Endothelial cell of umbilical vein (primary cell): ENCODE measurements at regions not wholly inside any gene's neighbourhood (a gene's known extent, or its start where the extent isn't known, plus 50 kb on each side); places are given as distances from the start of the nearest gene placed in this dataset.

Source experiments
- BruUV-seq: library from RNA; stranded (reverse); fragments of 400-500 nt; replicated peaks from 2 replicates; lab custom pipeline; 2021; lab: Mats Ljungman, UMichigan
- CTCF ChIA-PET: fragments of 300-600, 350-600 bp; sonication (Branson Sonifier 250); formaldehyde crosslinking; loops from one replicate; lab custom pipeline; 2021; ENCODE audit warnings: antibody characterized with exemption, inconsistent platforms; lab: Charles Lee
- POLR2A ChIA-PET: fragments of 300-600, 350-600 bp; sonication (Branson Sonifier 250); formaldehyde crosslinking; loops from one replicate; lab custom pipeline; 2021; ENCODE audit warnings: antibody characterized with exemption, inconsistent platforms; lab: Charles Lee
- DNase-seq: peaks from one replicate; pipeline ENCODE4 v3.0.0-alpha.2; 2011; ENCODE audit warnings: low read depth, low spot score
- FAIRE-seq: peaks from 2 replicates; lab custom pipeline; 2011; peaks lifted over from hg19 to GRCh38; lab: Jason Lieb, UNC
- H2AFZ ChIP-seq: 2 replicates; pipeline ENCODE4 v1.6.0; 2012; ENCODE audit warnings: low read depth, low read length, control low read depth, inconsistent platforms
- H3K27ac ChIP-seq: 2 replicates; pipeline ENCODE4 v1.5.1; 2011; ENCODE audit warnings: low read depth, mild to moderate bottlenecking, control low read depth, low read length, moderate library complexity; ENCODE audit not compliant: insufficient read depth
- H3K27me3 ChIP-seq, 2 experiments: 2 replicates each; pipeline versions ENCODE4 v1.6.0 to v1.6.1; 2011; ENCODE audit warnings: low read length in 2 of 2, mixed read lengths in 1 of 2; ENCODE audit not compliant: control insufficient read depth in 2 of 2, insufficient read depth in 2 of 2
- H3K36me3 ChIP-seq, 2 experiments: 2 replicates in 1 of 2; 3 replicates in 1 of 2; pipeline ENCODE4 v1.5.1; 2011; ENCODE audit warnings: low read length in 2 of 2, mild to moderate bottlenecking in 1 of 2, moderate library complexity in 1 of 2; ENCODE audit not compliant: control insufficient read depth in 2 of 2, insufficient read depth in 2 of 2; ENCODE audit errors: extremely low read depth in 1 of 2
- H3K4me1 ChIP-seq: 3 replicates; pipeline ENCODE4 v1.5.1; 2011; ENCODE audit warnings: mild to moderate bottlenecking, low read length; ENCODE audit not compliant: control insufficient read depth, insufficient read depth; ENCODE audit errors: extremely low read depth
- H3K4me2 ChIP-seq: 2 replicates; pipeline ENCODE4 v1.6.1; 2011; ENCODE audit warnings: low read length, control low read depth, mixed read lengths; ENCODE audit not compliant: insufficient read depth
- H3K4me3 ChIP-seq, 3 experiments: fragments of 200-600 bp in 1 of 3; sonication (generic), shearing (Covaris generic) in 1 of 3; replicated peaks in 1 of 3; 2 replicates each; pipeline ENCODE4 v1.5.1; 2011 to 2016; ENCODE audit warnings: control low read depth in 3 of 3, low read length in 3 of 3, mild to moderate bottlenecking in 2 of 3, inconsistent platforms in 1 of 3, low read depth in 1 of 3, moderate library complexity in 1 of 3; ENCODE audit not compliant: insufficient read depth in 1 of 3
- H3K79me2 ChIP-seq: 2 replicates; pipeline ENCODE4 v1.6.0; 2012; ENCODE audit warnings: low read length, inconsistent platforms; ENCODE audit not compliant: control insufficient read depth, insufficient read depth
- H3K9ac ChIP-seq: replicated peaks from 2 replicates; pipeline ENCODE3; 2011; ENCODE audit warnings: low read length, control low read depth; ENCODE audit not compliant: insufficient read depth; ENCODE audit errors: extremely low read depth
- H3K9me1 ChIP-seq: replicated peaks from 3 replicates; pipeline ENCODE4 v1.6.0; 2011; ENCODE audit warnings: mild to moderate bottlenecking, low read length; ENCODE audit not compliant: control insufficient read depth, insufficient read depth; ENCODE audit errors: extremely low read depth
- H3K9me3 ChIP-seq: replicated peaks from 2 replicates; pipeline ENCODE4 v1.5.1; 2012; ENCODE audit warnings: low read length, inconsistent platforms; ENCODE audit not compliant: control insufficient read depth, insufficient read depth
- H4K20me1 ChIP-seq: replicated peaks from 2 replicates; pipeline ENCODE3; 2011; ENCODE audit warnings: mild to moderate bottlenecking, low read length; ENCODE audit not compliant: control insufficient read depth, insufficient read depth; ENCODE audit errors: extremely low read depth
- CTCF ChIP-seq, 2 donors: IDR thresholded peaks; 1 replicate in 1 of 2; 2 replicates in 1 of 2; pipeline ENCODE4 v1.5.1; 2011; ENCODE audit warnings: low read length in 2 of 2, mild to moderate bottlenecking in 2 of 2, moderate library complexity in 2 of 2, control low read depth in 1 of 2, inconsistent platforms in 1 of 2, low read depth in 1 of 2; ENCODE audit not compliant: insufficient read depth in 1 of 2; ENCODE audit errors: extremely low read depth in 1 of 2
- EZH2 ChIP-seq: IDR thresholded peaks from 2 replicates; pipeline ENCODE4 v1.6.1; 2012; ENCODE audit warnings: borderline replicate concordance, low read depth, mild to moderate bottlenecking, moderate library complexity, low read length, inconsistent platforms; ENCODE audit not compliant: severe bottlenecking
- FOS ChIP-seq: IDR thresholded peaks from 2 replicates; pipeline ENCODE4 v1.6.1; 2011; ENCODE audit warnings: mild to moderate bottlenecking, low read length, moderate library complexity, borderline replicate concordance; ENCODE audit not compliant: insufficient read depth
- GATA2 ChIP-seq: IDR thresholded peaks from 2 replicates; pipeline ENCODE4 v1.7.0; 2011; ENCODE audit warnings: low read depth, mild to moderate bottlenecking, moderate library complexity, mixed read lengths, low read length; ENCODE audit not compliant: insufficient read length, insufficient read depth
- JUN ChIP-seq: IDR thresholded peaks from 2 replicates; pipeline ENCODE4 v1.6.1; 2011; ENCODE audit warnings: borderline replicate concordance, low read depth; ENCODE audit not compliant: insufficient read length, insufficient read depth
- MYC ChIP-seq: IDR thresholded peaks from one replicate; pipeline ENCODE4 v1.6.1; 2011; ENCODE audit warnings: mild to moderate bottlenecking, low read depth, low read length
- POLR2A ChIP-seq: IDR thresholded peaks from 2 replicates; pipeline ENCODE4 v1.6.1; 2012; ENCODE audit warnings: low read depth, mild to moderate bottlenecking, control low read depth, low read length
- POLR2AphosphoS5 ChIP-seq: IDR thresholded peaks from 2 replicates; pipeline ENCODE4 v1.6.1; 2012; ENCODE audit warnings: low read depth, mild to moderate bottlenecking, control low read depth, low read length, moderate library complexity; ENCODE audit not compliant: insufficient read depth
- dilution Hi-C: fragments of 300-500 bp; cut with MboI; formaldehyde crosslinking; loops from one replicate; pipeline ENCODE4 v1.15.0; 2019; ENCODE audit warnings: low sequenced_read_pairs; ENCODE audit not compliant: extremely low pct_ligation_motif_present
- intact Hi-C: fragments of 100-400 bp; cut with micrococcal nuclease; formaldehyde crosslinking; loops from one replicate; pipeline ENCODE4 v1.10.0; 2022
- TF ChIP-seq, protein P1 (sequence below): IDR thresholded peaks from 2 replicates; pipeline ENCODE4 v1.6.1; 2011; ENCODE audit not compliant: insufficient read depth, insufficient read length

- Histone ChIP-seq H3K27me3 (no peaks in the 10 kb centered on the region), H4K20me1 (no peaks in the 10 kb centered on the region), H3K27ac (no peak overlapping the region), H3K9me3 (no peaks in the 10 kb centered on the region), H3K9me1 (no peaks in the 10 kb centered on the region), H3K9ac (no peak overlapping the region), H3K4me3 (no peak overlapping the region), H3K79me2 (no peaks in the 10 kb centered on the region), H3K4me1 (no peaks in the 10 kb centered on the region), H2AFZ (no peak overlapping the region), H3K36me3 (no peaks in the 10 kb centered on the region), H3K4me2 (no peak overlapping the region)
- FAIRE-seq = no peak
- dilution Hi-C loops (no loop called here), intact Hi-C loops (no loop called here)
- CTCF ChIA-PET = no interaction called here
- no peak for DNase-seq
- POLR2A ChIA-PET = no interaction called here
- no TSS peak for BruUV-seq
- TF ChIP-seq POLR2A = no peak
- no peak for TF ChIP-seq POLR2AphosphoS5
- no peak for TF ChIP-seq MYC
- TF ChIP-seq EZH2 = no peak
- TF ChIP-seq, protein P1, sequence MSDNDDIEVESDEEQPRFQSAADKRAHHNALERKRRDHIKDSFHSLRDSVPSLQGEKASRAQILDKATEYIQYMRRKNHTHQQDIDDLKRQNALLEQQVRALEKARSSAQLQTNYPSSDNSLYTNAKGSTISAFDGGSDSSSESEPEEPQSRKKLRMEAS = no peak
- TF ChIP-seq GATA2 = no peak
- no peak for TF ChIP-seq JUN
- TF ChIP-seq CTCF (IDR thresholded peaks at IDR 0.05; ENCODE audit: extremely low read depth in 1 of 2, insufficient read depth in 1 of 2, low read depth in 1 of 2, low read length in 2 of 2) = no peak
- no peak for TF ChIP-seq FOS
These were observed 99.3 kb upstream of the GRIA3 start for GRCh38 chrX:123084797-123085196.
